Transverse colon (tissue), 3 donors: ENCODE measurements at regions not wholly inside any gene's neighbourhood (a gene's known extent, or its start where the extent isn't known, plus 50 kb on each side); places are given as distances from the start of the nearest gene placed in this dataset.

Experiments
- CTCF ChIP-seq, 5 experiments: fragments of 200-600 bp in 3 of 5; fragments of 450-650 bp in 2 of 5; sonication (generic) in 3 of 5; IDR thresholded peaks; 1 replicate in 2 of 5; 2 replicates in 3 of 5; pipeline ENCODE4 v1.5.1; 2016 to 2017; ENCODE audit warnings: antibody characterized with exemption in 5 of 5, inconsistent platforms in 3 of 5, mild to moderate bottlenecking in 2 of 5, moderate library complexity in 1 of 5
- EP300 ChIP-seq: sonication (generic); formaldehyde crosslinking; IDR thresholded peaks from one replicate; pipeline ENCODE4 v1.6.1; 2017; ENCODE audit warnings: antibody characterized with exemption, low read depth
- POLR2A ChIP-seq: fragments of 450-650 bp; IDR thresholded peaks from one replicate; pipeline ENCODE4 v1.6.1; 2016; ENCODE audit warnings: antibody characterized with exemption, mild to moderate bottlenecking, moderate library complexity

GRCh38 chr12:25417071-25417470 is 136.0 kb downstream of the LMNTD1 start:
- TF ChIP-seq POLR2A (no peak), CTCF (IDR thresholded peaks at IDR 0.05) (no peak), EP300 (no peak)
